Endodermal cell (in vitro differentiated cells): ENCODE measurements at regions not wholly inside any gene's neighbourhood (a gene's known extent, or its start where the extent isn't known, plus 50 kb on each side); places are given as distances from the start of the nearest gene placed in this dataset.

ENCODE experiments used
- DNase-seq: peaks from one replicate; pipeline ENCODE4 v3.0.0-alpha.2; 2017
- H3K27ac ChIP-seq: 2 replicates; pipeline ENCODE4 v1.5.1; 2013; ENCODE audit warnings: mild to moderate bottlenecking, low read depth, low read length, moderate library complexity
- H3K27me3 ChIP-seq: 2 replicates; pipeline ENCODE4 v1.6.1; 2013; ENCODE audit warnings: mild to moderate bottlenecking, low read length, moderate library complexity; ENCODE audit not compliant: insufficient read depth, control insufficient read depth, poor library complexity, severe bottlenecking
- H3K36me3 ChIP-seq: 2 replicates; pipeline ENCODE4 v1.7.0; 2013; ENCODE audit warnings: mild to moderate bottlenecking, low read length, moderate library complexity; ENCODE audit not compliant: control insufficient read depth, insufficient read depth
- H3K4me1 ChIP-seq: one replicate; pipeline ENCODE4 v1.7.0; 2013; ENCODE audit warnings: low read length; ENCODE audit not compliant: control insufficient read depth, insufficient read depth
- H3K4me3 ChIP-seq: 2 replicates; pipeline ENCODE4 v1.5.1; 2013; ENCODE audit warnings: mild to moderate bottlenecking, low read length, moderate library complexity
- H3K9ac ChIP-seq: 2 replicates; pipeline ENCODE4 v1.6.1; 2013; ENCODE audit warnings: mild to moderate bottlenecking, low read length, moderate library complexity; ENCODE audit not compliant: poor library complexity, severe bottlenecking; ENCODE audit errors: extremely low read depth
- H3K9me3 ChIP-seq: 2 replicates; pipeline ENCODE4 v1.6.1; 2013; ENCODE audit warnings: mild to moderate bottlenecking, low read length, moderate library complexity; ENCODE audit not compliant: control insufficient read depth
- H3K27ac Mint-ChIP-seq: 2 replicates; pipeline ENCODE4 v1.8.0; 2020; ENCODE audit warnings: mixed read lengths
- H3K27me3 Mint-ChIP-seq: 2 replicates; pipeline ENCODE4 v1.8.0; 2021; ENCODE audit warnings: mild to moderate bottlenecking, mixed read lengths; ENCODE audit not compliant: insufficient read depth
- H3K36me3 Mint-ChIP-seq: 2 replicates; pipeline ENCODE4 v1.8.0; 2020; ENCODE audit warnings: low read depth, mixed read lengths
- H3K4me1 Mint-ChIP-seq: 2 replicates; pipeline ENCODE4 v1.8.0; 2020; ENCODE audit warnings: mixed read lengths
- H3K4me3 Mint-ChIP-seq: 2 replicates; pipeline ENCODE4 v1.8.0; 2020; ENCODE audit warnings: mild to moderate bottlenecking, moderate library complexity, mixed read lengths
- H3K9me3 Mint-ChIP-seq: 2 replicates; pipeline ENCODE4 v1.8.0; 2020; ENCODE audit warnings: mild to moderate bottlenecking, mixed read lengths
- WGBS, 2 experiments: methylation state at CpG; one replicate each; pipeline versions ENCODE4 v1.1.5 to v1.1.7; 2013; ENCODE audit warnings: missing lambda C conversion rate in 2 of 2, mixed read lengths in 1 of 2; ENCODE audit not compliant: insufficient coverage in 1 of 2, insufficient read length in 1 of 2; 5-methylcytosine and 5-hydroxymethylcytosine counted together
- TF ChIP-seq, protein P1 (sequence below): fragments of 200-600 bp; sonication (generic); conservative IDR thresholded peaks from 2 replicates; pipeline ENCODE4 v1.5.0; 2021; ENCODE audit warnings: antibody characterized with exemption, mild to moderate bottlenecking

DNA sequence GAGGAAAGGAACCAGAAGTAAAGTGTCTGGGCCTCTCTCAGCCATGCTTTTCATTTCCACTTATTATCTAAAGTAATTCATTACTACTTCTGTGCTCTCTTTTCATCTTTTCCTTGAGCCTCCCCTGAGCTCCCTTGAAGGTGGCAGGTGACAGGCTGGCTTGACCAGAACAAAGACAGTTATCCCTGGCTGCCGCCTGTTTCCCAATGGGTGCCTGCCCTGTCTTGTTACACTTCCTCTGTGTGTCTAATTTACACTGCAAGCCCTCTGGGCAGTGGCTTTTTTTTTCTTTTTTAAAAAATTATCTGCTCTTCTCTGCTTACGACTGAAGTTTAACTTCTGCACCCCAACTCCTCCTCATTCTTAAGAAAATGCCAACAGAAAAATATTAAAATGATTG, 113.4 kb downstream of the NGF start:
- no peak overlapping the region for H3K27ac ChIP-seq
- Mint-ChIP-seq H3K27me3 (no peaks in the 10 kb centered on the region), H3K9me3 (no peaks in the 10 kb centered on the region), H3K4me1 (peaks cover 11% of the 10 kb centered on the region), H3K4me3 (no peak overlapping the region), H3K36me3 (no peaks in the 10 kb centered on the region), H3K27ac (no peak overlapping the region)
- no peaks in the 10 kb centered on the region for H3K36me3 ChIP-seq
- H3K27me3 ChIP-seq: no peaks in the 10 kb centered on the region
- no peak overlapping the region for H3K4me3 ChIP-seq
- TF ChIP-seq, protein P1, sequence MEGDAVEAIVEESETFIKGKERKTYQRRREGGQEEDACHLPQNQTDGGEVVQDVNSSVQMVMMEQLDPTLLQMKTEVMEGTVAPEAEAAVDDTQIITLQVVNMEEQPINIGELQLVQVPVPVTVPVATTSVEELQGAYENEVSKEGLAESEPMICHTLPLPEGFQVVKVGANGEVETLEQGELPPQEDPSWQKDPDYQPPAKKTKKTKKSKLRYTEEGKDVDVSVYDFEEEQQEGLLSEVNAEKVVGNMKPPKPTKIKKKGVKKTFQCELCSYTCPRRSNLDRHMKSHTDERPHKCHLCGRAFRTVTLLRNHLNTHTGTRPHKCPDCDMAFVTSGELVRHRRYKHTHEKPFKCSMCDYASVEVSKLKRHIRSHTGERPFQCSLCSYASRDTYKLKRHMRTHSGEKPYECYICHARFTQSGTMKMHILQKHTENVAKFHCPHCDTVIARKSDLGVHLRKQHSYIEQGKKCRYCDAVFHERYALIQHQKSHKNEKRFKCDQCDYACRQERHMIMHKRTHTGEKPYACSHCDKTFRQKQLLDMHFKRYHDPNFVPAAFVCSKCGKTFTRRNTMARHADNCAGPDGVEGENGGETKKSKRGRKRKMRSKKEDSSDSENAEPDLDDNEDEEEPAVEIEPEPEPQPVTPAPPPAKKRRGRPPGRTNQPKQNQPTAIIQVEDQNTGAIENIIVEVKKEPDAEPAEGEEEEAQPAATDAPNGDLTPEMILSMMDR: no peak
- no peak for DNase-seq
- no peaks in the 10 kb centered on the region for H3K9me3 ChIP-seq
- H3K9ac ChIP-seq: no peak overlapping the region
- H3K4me1 ChIP-seq: peaks cover 4% of the 10 kb centered on the region
- 83 to 89% methylated on average over 1 to 2 of the region's 2 CpGs for WGBS, 2 experiments

DNA sequence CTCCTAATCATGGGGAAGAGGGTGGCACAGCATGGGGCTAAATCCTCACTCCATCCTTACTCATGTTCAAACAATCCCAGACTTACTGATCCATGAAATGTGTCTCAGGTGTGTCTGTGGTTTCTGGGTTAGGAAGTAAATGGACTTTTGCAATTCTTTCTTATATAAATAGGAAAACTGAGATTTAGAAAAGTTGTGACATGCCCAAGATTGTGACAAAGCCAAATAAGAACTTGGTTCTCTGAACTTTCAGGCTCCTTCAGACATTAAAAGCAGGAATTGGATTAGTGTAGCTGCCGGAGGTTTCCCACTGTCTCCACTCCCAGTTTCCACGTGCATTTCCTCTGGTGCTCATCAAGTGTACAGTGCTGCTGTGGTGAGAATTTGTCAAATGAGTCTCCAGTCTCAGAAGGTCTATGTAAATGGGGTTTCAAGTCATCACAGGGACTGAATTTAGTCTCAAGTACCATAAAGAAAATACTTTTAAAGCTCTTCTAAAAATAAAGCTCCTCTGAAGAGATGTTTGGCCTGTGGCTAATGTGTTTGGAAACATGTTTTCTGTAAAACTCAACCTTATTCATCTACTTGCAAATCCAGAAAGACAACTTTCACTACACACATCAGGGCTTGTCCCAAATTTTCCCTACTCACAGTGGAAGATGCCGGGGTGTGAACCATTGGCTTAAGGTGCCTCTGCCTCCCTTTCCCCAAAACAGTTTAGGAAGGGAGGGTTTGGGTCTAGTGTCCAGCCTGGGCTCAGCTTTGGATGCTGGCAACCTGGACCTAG, 115.2 kb downstream of the NGF start:
- peaks cover 11% of the 10 kb centered on the region for H3K4me1 Mint-ChIP-seq
- H3K9me3 Mint-ChIP-seq: no peaks in the 10 kb centered on the region
- no peaks in the 10 kb centered on the region for H3K36me3 ChIP-seq
- H3K36me3 Mint-ChIP-seq: no peaks in the 10 kb centered on the region
- no peak overlapping the region for H3K9ac ChIP-seq
- DNase-seq: no peak
- H3K27ac Mint-ChIP-seq: no peak overlapping the region
- no peaks in the 10 kb centered on the region for H3K9me3 ChIP-seq
- no peaks in the 10 kb centered on the region for H3K27me3 ChIP-seq
- H3K27ac ChIP-seq: no peak overlapping the region
- 92 to 100% methylated on average over 2 to 3 of the region's 3 CpGs for WGBS, 2 experiments
- no peak overlapping the region for H3K4me3 ChIP-seq
- peaks cover 4% of the 10 kb centered on the region for H3K4me1 ChIP-seq
- H3K4me3 Mint-ChIP-seq: no peak overlapping the region
- TF ChIP-seq, protein P1: no peak
- H3K27me3 Mint-ChIP-seq: no peaks in the 10 kb centered on the region

DNA sequence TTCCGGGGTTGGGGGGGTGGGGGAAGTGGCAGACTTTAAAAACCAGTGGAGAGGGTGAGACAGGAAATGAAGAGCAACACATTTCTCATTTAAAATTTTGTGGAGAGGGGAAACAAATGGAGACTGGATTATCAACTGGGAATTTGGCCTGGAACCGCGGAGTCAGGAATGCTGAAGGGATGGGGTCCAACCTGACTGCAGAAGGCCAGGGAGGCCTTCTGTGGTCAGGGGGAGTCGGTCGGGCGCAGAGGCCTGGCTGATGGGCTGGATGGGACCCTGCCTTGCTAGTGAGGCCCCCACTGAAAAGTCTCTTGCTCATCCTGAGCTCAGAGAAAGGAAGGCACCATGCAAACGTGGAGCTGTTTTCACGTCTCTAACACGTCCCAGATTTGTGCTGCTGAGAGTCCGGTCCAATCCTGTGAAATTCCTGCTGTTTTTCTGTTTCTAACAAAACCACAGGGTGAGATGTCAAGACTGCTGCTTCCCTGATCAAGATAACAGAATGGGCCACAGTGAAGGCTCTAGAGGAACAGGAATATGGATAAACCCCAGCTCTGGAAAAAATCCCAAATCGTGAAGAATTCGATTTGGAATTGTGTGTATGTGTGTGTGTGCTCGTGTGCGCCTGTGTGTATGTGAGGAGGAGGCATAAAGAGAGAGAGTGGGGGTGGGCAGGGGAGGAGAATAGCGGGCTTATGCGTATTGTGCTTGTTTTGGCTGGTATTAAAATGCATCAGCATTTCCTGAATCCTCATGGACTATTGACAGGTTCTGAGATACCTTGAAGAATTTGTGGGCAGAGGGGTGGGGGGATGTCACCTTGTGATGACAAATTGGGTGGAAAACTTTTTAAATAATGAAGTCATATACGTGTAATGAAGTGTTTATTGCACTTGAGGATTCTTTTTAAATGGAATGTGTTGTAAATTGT, 117.4 kb downstream of the NGF start:
- H3K36me3 Mint-ChIP-seq: no peaks in the 10 kb centered on the region
- WGBS, 2 experiments: 84% methylated on average over 13 to 17 of the region's 17 CpGs
- no peaks in the 10 kb centered on the region for H3K36me3 ChIP-seq
- no peak overlapping the region for H3K4me3 Mint-ChIP-seq
- no peak overlapping the region for H3K9ac ChIP-seq
- no peak overlapping the region for H3K27ac ChIP-seq
- TF ChIP-seq, protein P1: no peak
- H3K4me3 ChIP-seq: no peak overlapping the region
- no peaks in the 10 kb centered on the region for H3K9me3 Mint-ChIP-seq
- H3K4me1 Mint-ChIP-seq: peaks cover 17% of the 10 kb centered on the region
- peaks cover 4% of the 10 kb centered on the region for H3K4me1 ChIP-seq
- H3K9me3 ChIP-seq: no peaks in the 10 kb centered on the region
- H3K27me3 Mint-ChIP-seq: no peaks in the 10 kb centered on the region
- H3K27ac Mint-ChIP-seq: no peak overlapping the region
- H3K27me3 ChIP-seq: no peaks in the 10 kb centered on the region
- no peak for DNase-seq
